Urinary bladder (tissue), 3 donors: ENCODE measurements at regions not wholly inside any gene's neighbourhood (a gene's known extent, or its start where the extent isn't known, plus 50 kb on each side); places are given as distances from the start of the nearest gene placed in this dataset.
"Not testable (repeated sequence)": the region's sequence is repeated elsewhere in the genome, so short reads cannot be mapped to it uniquely, and the experiment has no call there.

ENCODE experiments used
- DNase-seq: peaks from one replicate; pipeline ENCODE4 v3.0.0-alpha.2; 2015; ENCODE audit errors: extremely low spot score
- H3K27ac ChIP-seq: one replicate; pipeline ENCODE4 v1.5.1; 2013; ENCODE audit warnings: low read depth, mild to moderate bottlenecking, moderate library complexity
- H3K36me3 ChIP-seq: one replicate; pipeline ENCODE4 v1.6.1; 2013; ENCODE audit warnings: mild to moderate bottlenecking, moderate library complexity; ENCODE audit not compliant: insufficient read depth
- H3K4me1 ChIP-seq: one replicate; pipeline ENCODE4 v1.6.1; 2013; ENCODE audit warnings: mild to moderate bottlenecking, moderate library complexity; ENCODE audit not compliant: insufficient read depth
- H3K4me3 ChIP-seq: one replicate; pipeline ENCODE4 v1.5.1; 2013; ENCODE audit warnings: low read depth, low read length
- WGBS: extraction: QIAGEN DNeasy Blood & Tissue Kit; methylation state at CpG from one replicate; pipeline ENCODE4 v1.1.7; 2013; 5-methylcytosine and 5-hydroxymethylcytosine counted together
- donor health status: healthy with polysubstance abuse.
- donor health status: healthy.

- Histone ChIP-seq H3K36me3 (no peaks in the 10 kb centered on the region), H3K4me3 (no peak overlapping the region), H3K4me1 (no peaks in the 10 kb centered on the region), H3K27ac (no peak overlapping the region)
- WGBS: 67% methylated on average over 2 of the region's 2 CpGs
- no peak for DNase-seq
Measured at GRCh38 chr4:4655011-4655410, 113.2 kb upstream of the STX18 start.

GRCh38 chr4:4651811-4652755, 110.2 kb upstream of the STX18 start:
- DNase-seq: no peak
- H3K27ac ChIP-seq: no peak overlapping the region
- H3K36me3 ChIP-seq: no peaks in the 10 kb centered on the region
- 79% methylated on average over 12 of the region's 12 CpGs for WGBS
- H3K4me3 ChIP-seq: no peak overlapping the region
- H3K4me1 ChIP-seq: no peaks in the 10 kb centered on the region

GRCh38 chr4:4647041-4647440, 105.2 kb upstream of the STX18 start:
- H3K27ac ChIP-seq: no peak overlapping the region
- H3K4me1 ChIP-seq: no peaks in the 10 kb centered on the region
- no peak for DNase-seq
- H3K36me3 ChIP-seq: no peaks in the 10 kb centered on the region
- 94% methylated on average over 1 of the region's 1 CpG for WGBS
- no peak overlapping the region for H3K4me3 ChIP-seq

GRCh38 chr4:4645743-4646142, 103.9 kb upstream of the STX18 start:
- 74% methylated on average over 3 of the region's 3 CpGs for WGBS
- Histone ChIP-seq H3K27ac (no peak overlapping the region), H3K4me3 (no peak overlapping the region), H3K36me3 (no peaks in the 10 kb centered on the region), H3K4me1 (no peaks in the 10 kb centered on the region)
- no peak for DNase-seq

- H3K27ac ChIP-seq, H3K36me3 ChIP-seq, DNase-seq, H3K4me1 ChIP-seq, H3K4me3 ChIP-seq: not testable (repeated sequence)
- 91% methylated on average over 5 of the region's 5 CpGs for WGBS
Measured at GRCh38 chr4:4644277-4644676, 102.4 kb upstream of the STX18 start.

- not testable (repeated sequence) for H3K4me1 ChIP-seq, H3K36me3 ChIP-seq, DNase-seq, H3K27ac ChIP-seq, H3K4me3 ChIP-seq
- 87% methylated on average over 6 of the region's 6 CpGs for WGBS
Measured at GRCh38 chr4:4643743-4644142, 101.9 kb upstream of the STX18 start.

GRCh38 chr4:4643306-4643705, 101.5 kb upstream of the STX18 start:
- H3K4me1 ChIP-seq: no peaks in the 10 kb centered on the region
- no peak overlapping the region for H3K27ac ChIP-seq
- WGBS: 90% methylated on average over 5 of the region's 5 CpGs
- H3K4me3 ChIP-seq: no peak overlapping the region
- no peak for DNase-seq
- H3K36me3 ChIP-seq: no peaks in the 10 kb centered on the region

- H3K4me3 ChIP-seq: no peak overlapping the region
- no peaks in the 10 kb centered on the region for H3K4me1 ChIP-seq
- H3K36me3 ChIP-seq: no peaks in the 10 kb centered on the region
- no peak overlapping the region for H3K27ac ChIP-seq
- no peak for DNase-seq
- 80% methylated on average over 6 of the region's 6 CpGs for WGBS
Measured at GRCh38 chr4:4642496-4643000, 100.7 kb upstream of the STX18 start.

GRCh38 chr4:4641661-4642495, 100.0 kb upstream of the STX18 start:
- Histone ChIP-seq H3K36me3 (no peaks in the 10 kb centered on the region), H3K4me1 (no peaks in the 10 kb centered on the region), H3K27ac (no peak overlapping the region), H3K4me3 (no peak overlapping the region)
- 75% methylated on average over 23 of the region's 23 CpGs for WGBS
- DNase-seq: no peak

GRCh38 chr4:4641254-4641653, 99.4 kb upstream of the STX18 start:
- Histone ChIP-seq H3K4me1 (no peaks in the 10 kb centered on the region), H3K36me3 (no peaks in the 10 kb centered on the region), H3K27ac (no peak overlapping the region), H3K4me3 (no peak overlapping the region)
- WGBS: 76% methylated on average over 8 of the region's 8 CpGs
- no peak for DNase-seq

GRCh38 chr4:4640692-4641091, 98.8 kb upstream of the STX18 start:
- Histone ChIP-seq H3K4me1 (no peaks in the 10 kb centered on the region), H3K4me3 (no peak overlapping the region), H3K36me3 (no peaks in the 10 kb centered on the region), H3K27ac (no peak overlapping the region)
- 67% methylated on average over 10 of the region's 10 CpGs for whole genome bisulfite sequencing
- DNase-seq: no peak

- no peaks in the 10 kb centered on the region for H3K36me3 ChIP-seq
- WGBS: 72% methylated on average over 3 of the region's 3 CpGs
Measured at GRCh38 chr4:4639370-4639769, 97.5 kb upstream of the STX18 start.

GRCh38 chr4:4637710-4638109, 95.9 kb upstream of the STX18 start:
- Histone ChIP-seq H3K4me1 (no peaks in the 10 kb centered on the region), H3K36me3 (no peaks in the 10 kb centered on the region), H3K4me3 (no peak overlapping the region), H3K27ac (no peak overlapping the region)
- WGBS: 95% methylated on average over 5 of the region's 5 CpGs
- DNase-seq: no peak

More at GRCh38 chr4:4639370-4639769, 97.5 kb upstream of the STX18 start:
- H3K4me3 ChIP-seq: no peak overlapping the region
- no peak for DNase-seq
- no peaks in the 10 kb centered on the region for H3K4me1 ChIP-seq
- H3K27ac ChIP-seq: no peak overlapping the region

- Histone ChIP-seq H3K4me3 (no peak overlapping the region), H3K27ac (no peak overlapping the region), H3K36me3 (no peaks in the 10 kb centered on the region), H3K4me1 (no peaks in the 10 kb centered on the region)
- no peak for DNase-seq
- WGBS: 96% methylated on average over 3 of the region's 3 CpGs
Measured at GRCh38 chr4:4633431-4633830, 91.6 kb upstream of the STX18 start.
